ENCODE measurements at regions not wholly inside any gene's neighbourhood (a gene's known extent, or its start where the extent isn't known, plus 50 kb on each side); places are given as distances from the start of the nearest gene placed in this dataset.
A peak's percentile ranks its signal among the peaks of the same experiment; 100 is the strongest.

- H3K4me3 ChIP-seq (ENCODE audit: control insufficient read depth in 1 of 7, extremely low read depth in 1 of 7, insufficient read depth in 4 of 7, low read depth in 2 of 7, low read length in 6 of 7): no peak overlapping the region
- POLR2A ChIA-PET: interaction anchor here (0.6 kb wide), 1 partner anchor 1063 kb away, joined by 4 read pairs; no protein-coding TSS in a partner anchor
Measured at GRCh38 chr2:16223161-16223840, 283.0 kb downstream of the MYCN start.

GRCh38 chr2:16222326-16222725, 282.0 kb downstream of the MYCN start:
- H3K27ac ChIP-seq (ENCODE audit: insufficient read depth in 1 of 2, low read depth in 1 of 2, low read length in 2 of 2, poor library complexity in 1 of 2, severe bottlenecking in 2 of 2): no peak overlapping the region

More at GRCh38 chr2:16223161-16223840, 283.0 kb downstream of the MYCN start:
- H3K4me1 ChIP-seq (ENCODE audit: control extremely low read depth in 1 of 4, control insufficient read depth in 4 of 4, insufficient read depth in 4 of 4, low read length in 3 of 4): no peaks in the 10 kb centered on the region
- H3K27ac ChIP-seq (ENCODE audit: insufficient read depth in 1 of 2, low read depth in 1 of 2, low read length in 2 of 2, poor library complexity in 1 of 2, severe bottlenecking in 2 of 2): no peak overlapping the region
- H3K36me3 ChIP-seq (ENCODE audit: control insufficient read depth in 4 of 4, insufficient read depth in 4 of 4, low read length in 3 of 4): no peaks in the 10 kb centered on the region
- no peaks in the 10 kb centered on the region for H3K9me3 ChIP-seq (ENCODE audit: control extremely low read depth in 1 of 5, control insufficient read depth in 4 of 5, insufficient read depth in 2 of 5, low read depth in 1 of 5, low read length in 4 of 5)
- DNase-seq: no peak
- 99% methylated on average over 9 of the region's 13 CpGs for WGBS (ENCODE audit: insufficient coverage)
- H3K27me3 ChIP-seq (replicated peaks in 2 of 5; ENCODE audit: control insufficient read depth in 4 of 5, insufficient read depth in 5 of 5, low read length in 4 of 5): no peaks in the 10 kb centered on the region
- CTCF ChIA-PET: interaction anchor here (0.6 to 1.9 kb wide), 3 partner anchors 40 to 429 kb away, joined by 3 to 5 read pairs (median 3); no protein-coding TSS in a partner anchor

GRCh38 chr2:16221461-16222010, 281.2 kb downstream of the MYCN start:
- Histone ChIP-seq H3K9me3 (ENCODE audit: control extremely low read depth in 1 of 5, control insufficient read depth in 4 of 5, insufficient read depth in 2 of 5, low read depth in 1 of 5, low read length in 4 of 5) (no peaks in the 10 kb centered on the region), H3K4me1 (ENCODE audit: control extremely low read depth in 1 of 4, control insufficient read depth in 4 of 4, insufficient read depth in 4 of 4, low read length in 3 of 4) (no peaks in the 10 kb centered on the region), H3K27me3 (replicated peaks in 2 of 5; ENCODE audit: control insufficient read depth in 4 of 5, insufficient read depth in 5 of 5, low read length in 4 of 5) (no peaks in the 10 kb centered on the region), H3K4me3 (ENCODE audit: control insufficient read depth in 1 of 7, extremely low read depth in 1 of 7, insufficient read depth in 4 of 7, low read depth in 2 of 7, low read length in 6 of 7) (no peak overlapping the region), H3K36me3 (ENCODE audit: control insufficient read depth in 4 of 4, insufficient read depth in 4 of 4, low read length in 3 of 4) (no peaks in the 10 kb centered on the region), H3K27ac (ENCODE audit: insufficient read depth in 1 of 2, low read depth in 1 of 2, low read length in 2 of 2, poor library complexity in 1 of 2, severe bottlenecking in 2 of 2) (no peak overlapping the region)
- DNase-seq: no peak
- ChIA-PET CTCF (interaction anchor here (1.9 kb wide), 1 partner anchor 265 kb away, joined by 5 read pairs; no protein-coding TSS in a partner anchor), POLR2A (no interaction called here)
- WGBS (ENCODE audit: insufficient coverage): 83% methylated on average over 7 of the region's 7 CpGs

More at GRCh38 chr2:16222326-16222725, 282.0 kb downstream of the MYCN start:
- ChIA-PET CTCF (interaction anchor here (1.9 kb wide), 1 partner anchor 265 kb away, joined by 5 read pairs; no protein-coding TSS in a partner anchor), POLR2A (no interaction called here)
- Histone ChIP-seq H3K4me3 (ENCODE audit: control insufficient read depth in 1 of 7, extremely low read depth in 1 of 7, insufficient read depth in 4 of 7, low read depth in 2 of 7, low read length in 6 of 7) (no peak overlapping the region), H3K27me3 (replicated peaks in 2 of 5; ENCODE audit: control insufficient read depth in 4 of 5, insufficient read depth in 5 of 5, low read length in 4 of 5) (no peaks in the 10 kb centered on the region), H3K36me3 (ENCODE audit: control insufficient read depth in 4 of 4, insufficient read depth in 4 of 4, low read length in 3 of 4) (no peaks in the 10 kb centered on the region), H3K4me1 (ENCODE audit: control extremely low read depth in 1 of 4, control insufficient read depth in 4 of 4, insufficient read depth in 4 of 4, low read length in 3 of 4) (no peaks in the 10 kb centered on the region), H3K9me3 (ENCODE audit: control extremely low read depth in 1 of 5, control insufficient read depth in 4 of 5, insufficient read depth in 2 of 5, low read depth in 1 of 5, low read length in 4 of 5) (no peaks in the 10 kb centered on the region)
- 100% methylated on average over 2 of the region's 2 CpGs for WGBS (ENCODE audit: insufficient coverage)
- DNase-seq: no peak

GRCh38 chr2:16219292-16219975, 279.1 kb downstream of the MYCN start:
- no peak overlapping the region for H3K4me3 ChIP-seq (ENCODE audit: control insufficient read depth in 1 of 7, extremely low read depth in 1 of 7, insufficient read depth in 4 of 7, low read depth in 2 of 7, low read length in 6 of 7)
- H3K36me3 ChIP-seq (ENCODE audit: control insufficient read depth in 4 of 4, insufficient read depth in 4 of 4, low read length in 3 of 4): no peaks in the 10 kb centered on the region
- no peaks in the 10 kb centered on the region for H3K4me1 ChIP-seq (ENCODE audit: control extremely low read depth in 1 of 4, control insufficient read depth in 4 of 4, insufficient read depth in 4 of 4, low read length in 3 of 4)
- H3K9me3 ChIP-seq (ENCODE audit: control extremely low read depth in 1 of 5, control insufficient read depth in 4 of 5, insufficient read depth in 2 of 5, low read depth in 1 of 5, low read length in 4 of 5): no peaks in the 10 kb centered on the region
- no peak overlapping the region for H3K27ac ChIP-seq (ENCODE audit: insufficient read depth in 1 of 2, low read depth in 1 of 2, low read length in 2 of 2, poor library complexity in 1 of 2, severe bottlenecking in 2 of 2)
- WGBS (ENCODE audit: insufficient coverage): 93% methylated on average over 6 of the region's 9 CpGs
- CTCF ChIA-PET: interaction anchor here (0.7 to 3.0 kb wide), 8 partner anchors 9 to 580 kb away, joined by 3 to 9 read pairs (median 6); partner anchors contain the start of gene MYCN
- DNase-seq: no peak
- POLR2A ChIA-PET: no interaction called here
- H3K27me3 ChIP-seq (replicated peaks in 2 of 5; ENCODE audit: control insufficient read depth in 4 of 5, insufficient read depth in 5 of 5, low read length in 4 of 5): no peaks in the 10 kb centered on the region

- POLR2A ChIA-PET: no interaction called here
- DNase-seq: peak; percentile 34 to 54 (median 51)
Measured at GRCh38 chr2:16218625-16219024, 278.3 kb downstream of the MYCN start.

GRCh38 chr2:16218161-16218560, 277.8 kb downstream of the MYCN start:
- no peak overlapping the region for H3K27ac ChIP-seq (ENCODE audit: insufficient read depth in 1 of 2, low read depth in 1 of 2, low read length in 2 of 2, poor library complexity in 1 of 2, severe bottlenecking in 2 of 2)
- H3K9me3 ChIP-seq (ENCODE audit: control extremely low read depth in 1 of 5, control insufficient read depth in 4 of 5, insufficient read depth in 2 of 5, low read depth in 1 of 5, low read length in 4 of 5): no peaks in the 10 kb centered on the region
- no peak overlapping the region for H3K4me3 ChIP-seq (ENCODE audit: control insufficient read depth in 1 of 7, extremely low read depth in 1 of 7, insufficient read depth in 4 of 7, low read depth in 2 of 7, low read length in 6 of 7)
- no peaks in the 10 kb centered on the region for H3K36me3 ChIP-seq (ENCODE audit: control insufficient read depth in 4 of 4, insufficient read depth in 4 of 4, low read length in 3 of 4)
- no peaks in the 10 kb centered on the region for H3K4me1 ChIP-seq (ENCODE audit: control extremely low read depth in 1 of 4, control insufficient read depth in 4 of 4, insufficient read depth in 4 of 4, low read length in 3 of 4)
- 100% methylated on average over 3 of the region's 5 CpGs for WGBS (ENCODE audit: insufficient coverage)
- DNase-seq: no peak
- ChIA-PET CTCF (interaction anchor here (0.8 to 3.0 kb wide), 8 partner anchors 10 to 578 kb away, joined by 3 to 9 read pairs (median 6); partner anchors contain the start of gene MYCN), POLR2A (no interaction called here)
- no peaks in the 10 kb centered on the region for H3K27me3 ChIP-seq (replicated peaks in 2 of 5; ENCODE audit: control insufficient read depth in 4 of 5, insufficient read depth in 5 of 5, low read length in 4 of 5)

More at GRCh38 chr2:16218625-16219024, 278.3 kb downstream of the MYCN start:
- WGBS (ENCODE audit: insufficient coverage): 40% methylated on average over 1 of the region's 3 CpGs
- CTCF ChIA-PET: interaction anchor here (0.7 to 3.0 kb wide), 10 partner anchors 8 to 579 kb away, joined by 3 to 9 read pairs (median 4); partner anchors contain the start of gene MYCN
- H3K27me3 ChIP-seq (replicated peaks in 2 of 5; ENCODE audit: control insufficient read depth in 4 of 5, insufficient read depth in 5 of 5, low read length in 4 of 5): no peaks in the 10 kb centered on the region
- no peaks in the 10 kb centered on the region for H3K9me3 ChIP-seq (ENCODE audit: control extremely low read depth in 1 of 5, control insufficient read depth in 4 of 5, insufficient read depth in 2 of 5, low read depth in 1 of 5, low read length in 4 of 5)
- H3K36me3 ChIP-seq (ENCODE audit: control insufficient read depth in 4 of 4, insufficient read depth in 4 of 4, low read length in 3 of 4): no peaks in the 10 kb centered on the region
- no peak overlapping the region for H3K27ac ChIP-seq (ENCODE audit: insufficient read depth in 1 of 2, low read depth in 1 of 2, low read length in 2 of 2, poor library complexity in 1 of 2, severe bottlenecking in 2 of 2)
- H3K4me3 ChIP-seq (ENCODE audit: control insufficient read depth in 1 of 7, extremely low read depth in 1 of 7, insufficient read depth in 4 of 7, low read depth in 2 of 7, low read length in 6 of 7): no peak overlapping the region
- no peaks in the 10 kb centered on the region for H3K4me1 ChIP-seq (ENCODE audit: control extremely low read depth in 1 of 4, control insufficient read depth in 4 of 4, insufficient read depth in 4 of 4, low read length in 3 of 4)

Data from common myeloid progenitor, CD34-positive (primary cell).